ENCODE measurements at regions not wholly inside any gene's neighbourhood (a gene's known extent, or its start where the extent isn't known, plus 50 kb on each side); places are given as distances from the start of the nearest gene placed in this dataset.
"Not testable (repeated sequence)": the region's sequence is repeated elsewhere in the genome, so short reads cannot be mapped to it uniquely, and the experiment has no call there.

DNA sequence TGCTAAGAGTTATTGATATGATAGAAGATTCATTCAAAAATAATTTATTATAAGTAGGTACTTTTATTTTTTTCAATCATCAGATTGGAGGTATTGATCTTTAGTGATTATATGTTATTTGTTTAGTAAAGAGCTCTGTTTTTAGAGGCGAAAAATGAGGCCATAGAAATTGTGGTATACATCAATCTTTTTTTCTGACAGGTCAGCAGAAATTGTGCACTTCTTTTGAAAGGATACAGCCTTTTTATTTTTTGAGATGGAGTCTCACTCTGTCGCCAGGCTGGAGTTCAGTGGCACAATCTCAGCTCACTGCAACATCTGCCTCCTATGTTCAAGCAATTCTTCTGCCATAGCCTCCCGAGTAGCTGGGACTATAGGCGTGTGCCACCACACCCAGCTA is 292.1 kb downstream of the BAMBI start:
- DNase-seq, result no peak

DNA sequence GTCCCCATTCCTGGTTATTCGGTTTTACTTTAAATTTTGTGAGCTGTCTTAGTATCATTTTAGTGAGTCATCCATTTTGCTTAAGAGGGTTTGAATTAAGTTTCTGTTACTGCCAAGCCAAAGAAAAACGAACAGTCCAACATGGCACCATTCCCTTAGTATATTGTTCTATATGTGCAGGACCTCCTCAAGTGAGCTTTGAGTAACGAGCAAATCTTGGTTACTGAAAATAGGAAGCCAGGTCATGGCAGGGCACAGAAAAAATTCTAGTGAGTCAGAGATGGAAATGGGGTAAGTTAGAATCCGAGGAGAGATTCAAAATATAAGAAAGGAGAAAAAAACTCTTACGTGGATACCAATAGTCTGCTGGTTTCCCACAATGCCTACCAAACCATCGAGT is 292.9 kb downstream of the BAMBI start:
- DNase-seq, result no peak

GRCh38 chr10:28971255-28971654 is 293.9 kb downstream of the BAMBI start:
- no peak for DNase-seq

GRCh38 chr10:28971764-28972163 is 294.4 kb downstream of the BAMBI start:
- DNase-seq, result no peak

DNA sequence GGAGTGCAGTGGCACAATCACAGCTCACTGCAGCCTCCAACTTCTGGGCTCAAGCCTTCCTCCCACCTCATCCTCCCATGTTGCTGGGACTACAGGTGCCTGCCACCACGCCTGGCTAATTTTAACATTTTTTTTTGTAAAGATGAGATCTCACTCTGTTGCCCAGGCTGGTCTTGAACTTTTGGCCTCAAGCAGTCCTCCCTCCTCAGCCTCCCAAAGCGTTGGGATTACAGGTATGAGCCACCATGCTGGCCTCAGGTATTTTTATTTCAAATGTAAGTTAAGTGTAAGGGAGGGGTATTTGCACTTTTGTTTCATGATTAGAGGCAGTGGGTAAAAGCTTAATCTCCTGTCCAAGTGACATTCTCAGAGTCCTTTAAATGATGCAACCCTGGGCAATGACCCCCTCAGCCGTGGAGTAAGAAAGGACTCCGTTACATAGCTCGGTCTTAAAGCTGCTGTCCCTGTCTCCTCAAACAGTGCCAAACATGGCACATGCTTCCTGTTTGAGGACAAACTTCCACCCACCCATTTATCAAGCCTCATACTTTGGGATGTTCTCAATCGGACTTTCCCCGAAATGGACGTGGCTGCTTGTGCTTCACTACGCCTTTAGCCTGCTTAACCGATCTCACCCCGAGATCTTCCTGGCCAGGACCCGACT is 296.1 kb downstream of the BAMBI start:
- DNase-seq, result no peak

DNA sequence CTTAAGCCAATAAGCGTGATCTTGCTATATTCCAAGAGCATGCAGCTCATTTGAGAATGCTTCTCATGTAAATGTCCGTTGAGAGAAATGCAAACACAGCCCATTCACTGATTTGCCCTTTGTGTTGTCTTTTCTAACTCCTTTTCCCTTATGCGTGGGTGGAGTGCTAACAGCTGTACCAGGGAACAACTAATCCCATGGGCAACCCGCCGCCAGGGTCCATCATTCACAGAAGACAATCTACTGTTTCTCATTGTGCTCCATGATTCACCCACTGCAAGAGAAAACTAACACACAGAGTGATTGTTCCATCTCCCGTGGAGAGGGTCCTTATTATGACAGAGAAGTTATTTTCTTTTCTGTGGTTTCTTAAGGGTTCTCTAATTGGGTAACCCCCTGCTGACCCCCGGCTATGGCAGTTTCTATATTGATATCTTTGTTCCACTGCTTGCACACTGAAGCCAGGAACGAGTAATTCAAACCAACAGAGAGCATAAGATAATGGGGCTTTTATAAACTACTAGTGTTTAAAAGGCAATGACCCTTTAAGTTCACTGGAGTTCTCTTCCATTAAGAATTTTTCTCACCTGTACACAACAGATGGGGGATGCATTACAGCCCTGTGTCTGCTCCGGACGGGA is 298.7 kb downstream of the BAMBI start:
- DNase-seq, result no peak

- no peak for DNase-seq
These were observed 300.2 kb downstream of the BAMBI start for GRCh38 chr10:28977518-28977917.

- DNase-seq, result no peak
These were observed 302.9 kb downstream of the BAMBI start for GRCh38 chr10:28980264-28980663.

DNA sequence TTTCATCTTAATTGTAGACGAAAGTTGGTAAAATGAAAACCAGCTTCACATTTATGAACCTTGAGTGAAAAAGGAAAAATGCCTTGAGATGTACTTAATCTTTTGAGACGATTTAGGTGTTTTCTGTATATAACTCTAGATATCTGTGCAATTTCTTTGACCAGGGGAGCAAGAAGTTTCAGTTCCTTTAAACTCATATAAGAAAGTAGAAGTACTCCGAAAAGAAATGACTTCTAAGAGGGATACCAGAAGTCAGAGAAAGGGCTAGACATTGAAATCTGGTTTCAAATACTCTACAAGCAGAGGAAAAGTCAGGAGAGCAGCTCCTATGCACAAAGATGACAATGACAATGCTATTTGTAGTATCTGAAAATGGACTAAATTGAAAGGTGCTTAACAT is 303.7 kb downstream of the BAMBI start:
- DNase-seq, result no peak

DNA sequence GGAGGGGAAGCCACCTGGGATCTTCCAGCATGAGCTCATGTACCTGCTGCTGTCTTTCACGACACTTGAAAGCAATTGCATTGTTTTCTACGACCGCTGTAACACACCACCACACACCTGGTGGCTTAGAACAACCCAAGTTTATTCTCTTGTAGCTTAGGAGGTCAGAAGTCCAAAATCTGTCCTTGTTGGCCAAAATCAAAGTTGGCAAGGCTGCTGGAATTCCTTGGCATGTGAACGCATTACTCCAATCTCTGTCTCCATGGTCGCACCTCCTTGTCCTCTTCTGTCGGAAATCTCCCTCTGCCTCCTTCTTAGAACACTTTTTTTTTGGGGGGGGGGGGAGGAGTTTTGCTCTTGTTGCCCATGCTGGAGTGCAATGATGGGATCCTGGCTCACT is 305.7 kb downstream of the BAMBI start:
- DNase-seq, result no peak

GRCh38 chr10:28983799-28984198 is 305.1 kb upstream of the LYZL1 start:
- DNase-seq, result no peak

DNA sequence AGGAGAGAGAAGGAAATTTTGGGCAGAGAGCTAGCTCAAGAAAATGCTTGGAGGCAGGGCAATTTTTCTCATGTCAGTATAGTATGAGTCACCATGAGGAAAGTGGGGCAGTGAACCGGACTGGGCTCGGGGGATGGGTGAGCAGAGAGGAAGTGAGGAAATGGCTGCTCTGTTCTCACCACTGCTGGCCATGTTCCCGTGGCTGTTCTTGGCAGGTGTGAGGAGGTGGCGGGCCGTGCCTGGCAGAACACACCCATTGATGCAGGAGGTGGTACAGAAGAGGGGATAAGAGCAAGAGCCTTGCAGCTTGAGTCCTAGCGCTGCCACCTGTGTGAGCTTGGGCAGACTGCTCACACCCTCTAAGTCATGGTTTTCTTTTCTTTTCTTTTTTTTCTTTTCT is 304.4 kb upstream of the LYZL1 start:
- DNase-seq, result no peak

GRCh38 chr10:28985137-28985885 is 303.6 kb upstream of the LYZL1 start:
- DNase-seq, result no peak

- DNase-seq, result no peak
These were observed 302.6 kb upstream of the LYZL1 start for GRCh38 chr10:28986117-28986792.

DNA sequence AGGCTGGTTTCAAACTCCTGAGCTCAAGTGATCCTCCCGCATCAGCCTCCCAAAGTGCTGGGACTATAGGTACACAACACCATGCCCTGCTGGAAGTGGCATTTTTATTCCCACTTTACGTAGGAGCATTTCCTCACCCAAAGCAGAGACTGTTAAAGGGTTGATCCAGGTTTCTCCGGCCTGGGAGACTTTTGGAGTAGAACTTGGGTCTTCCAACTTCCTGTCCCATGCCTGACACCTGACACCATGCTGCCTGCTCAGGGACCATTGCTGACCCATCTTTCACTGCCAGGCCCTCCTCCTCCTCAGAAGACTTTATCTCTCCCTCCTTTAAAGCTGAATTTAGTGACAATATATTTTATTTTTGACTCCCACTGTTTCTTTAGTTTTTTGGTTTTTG is 302.0 kb upstream of the LYZL1 start:
- no peak for DNase-seq

GRCh38 chr10:28987555-28988320 is 301.1 kb upstream of the LYZL1 start:
- no peak for DNase-seq

DNA sequence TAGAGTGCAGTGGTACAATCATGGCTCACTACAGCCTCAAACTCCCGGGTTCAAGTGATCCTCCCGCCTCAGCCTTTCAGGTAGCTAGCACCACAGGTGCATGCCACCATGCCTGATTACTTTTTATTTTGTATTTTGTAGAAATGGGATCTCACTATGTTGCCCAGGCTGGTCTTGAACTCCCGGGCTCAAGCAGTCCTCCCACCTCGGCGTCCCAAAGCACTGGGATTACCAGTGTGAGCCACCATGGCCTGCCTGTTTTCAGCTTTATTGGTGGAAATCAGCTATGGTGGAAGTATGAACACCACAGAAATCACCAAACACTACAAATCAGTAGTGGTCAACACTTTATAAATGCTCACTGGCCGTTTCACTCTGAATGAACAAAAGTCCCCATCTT is 299.9 kb upstream of the LYZL1 start:
- DNase-seq, result no peak

DNA sequence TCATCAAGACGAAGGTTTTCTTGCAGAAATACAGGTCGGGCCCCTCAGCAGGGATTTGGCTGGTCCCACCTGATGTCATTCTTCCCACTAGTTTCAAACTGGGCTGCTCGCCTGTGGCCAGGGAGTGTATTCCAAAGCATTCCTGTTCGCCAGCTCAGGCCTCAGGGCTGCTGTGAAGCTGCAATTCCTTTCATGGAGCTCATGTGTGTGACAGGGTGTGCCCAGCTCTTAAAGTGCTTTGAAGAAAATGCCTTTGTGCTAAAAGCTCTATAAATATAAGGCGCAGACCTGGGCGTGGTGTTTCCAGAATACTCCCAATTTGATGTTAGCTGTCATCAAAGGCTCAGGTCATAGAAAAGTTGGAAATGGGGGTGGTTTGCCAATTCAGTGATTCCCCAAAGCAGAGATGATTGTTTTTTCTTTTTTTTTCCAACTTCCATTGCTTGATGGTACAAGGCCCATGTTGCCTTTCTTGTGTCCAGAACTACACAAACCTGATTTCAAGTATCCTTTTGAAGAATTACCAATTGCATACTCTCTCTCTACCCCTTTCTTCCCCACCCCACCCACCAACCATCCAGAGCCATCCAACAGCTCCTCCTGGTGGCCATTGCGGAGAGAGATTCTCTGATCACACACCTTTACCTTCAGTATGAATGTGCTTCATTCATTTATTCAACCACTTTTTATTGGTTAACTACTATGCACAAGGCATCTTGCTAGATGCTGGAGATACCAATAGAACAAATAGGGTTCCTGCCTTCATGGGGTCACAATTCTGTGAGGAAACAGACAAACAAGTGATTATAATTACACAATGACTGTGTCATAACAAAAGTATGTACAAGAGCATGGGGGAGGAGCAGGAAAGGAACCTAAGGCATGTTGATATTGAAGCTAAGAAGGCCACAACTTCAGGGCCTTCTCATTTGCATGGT is 297.3 kb upstream of the LYZL1 start:
- DNase-seq, result peak; percentile 2

DNA sequence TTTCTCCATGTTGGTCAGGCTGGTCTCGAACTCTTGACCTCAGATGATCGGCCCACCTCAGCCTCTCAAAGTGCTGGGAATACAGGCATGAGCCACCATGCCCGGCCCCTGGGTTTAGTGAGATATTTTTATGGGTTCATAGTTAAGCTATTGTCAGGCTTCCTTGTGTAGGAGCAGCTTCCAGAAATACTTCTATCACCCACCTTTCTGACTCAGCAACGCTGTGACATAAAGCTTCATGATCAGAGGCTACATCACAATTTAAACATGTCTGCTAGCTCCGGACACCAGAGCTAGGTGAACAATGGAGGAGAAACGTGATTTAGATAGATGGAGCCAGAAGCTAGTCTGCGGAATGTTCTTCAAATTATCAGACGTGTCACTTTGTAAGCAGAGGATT is 295.8 kb upstream of the LYZL1 start:
- no peak for DNase-seq

- DNase-seq, result no peak
These were observed 295.0 kb upstream of the LYZL1 start for GRCh38 chr10:28993861-28994260.

DNA sequence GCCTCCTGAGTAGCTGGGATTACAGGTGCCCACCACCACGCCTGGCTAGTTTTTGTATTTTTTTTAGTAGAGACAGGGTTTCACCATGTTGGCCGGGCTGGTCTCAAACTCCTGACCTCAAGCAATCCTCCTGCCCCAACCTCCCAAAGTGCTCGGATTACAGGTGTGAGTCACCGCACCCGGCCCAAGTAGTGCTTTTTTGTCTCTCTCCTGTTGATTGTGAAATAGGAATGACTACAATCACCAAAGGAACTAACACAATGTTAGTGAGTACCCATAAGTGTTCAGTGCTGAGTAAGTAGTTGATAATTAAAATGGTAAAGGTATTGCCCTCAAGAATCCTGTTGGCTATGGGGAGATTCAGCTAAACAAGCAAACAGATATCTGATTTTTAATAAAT is 294.1 kb upstream of the LYZL1 start:
- DNase-seq, result not testable (repeated sequence)

DNA sequence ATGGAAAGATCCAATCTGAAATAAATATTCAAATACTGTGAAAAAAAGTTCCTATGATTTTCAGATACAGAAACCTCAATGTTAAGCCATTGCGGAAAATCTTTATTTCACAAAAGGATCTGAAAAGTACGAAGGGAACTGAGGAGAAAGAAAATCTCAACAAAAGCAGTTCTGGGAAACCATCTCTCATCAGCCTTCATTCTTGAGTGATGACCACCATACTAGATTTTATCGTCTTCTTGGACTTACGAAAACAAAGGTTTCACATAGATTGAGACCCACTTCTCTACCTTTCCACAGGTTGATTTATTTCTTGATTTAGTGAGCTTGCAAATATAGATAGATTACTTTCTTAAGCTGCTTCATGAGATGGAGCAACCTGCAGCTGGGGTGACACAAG is 293.4 kb upstream of the LYZL1 start:
- DNase-seq, result no peak

All from stimulated activated naive CD4-positive, alpha-beta T cell treated with Interleukin-2 at 50 U/mL for 16 hours (primary cell).